Activated CD4-positive, CD25-positive, alpha-beta regulatory T cell (primary cell): ENCODE measurements at regions not wholly inside any gene's neighbourhood (a gene's known extent, or its start where the extent isn't known, plus 50 kb on each side); places are given as distances from the start of the nearest gene placed in this dataset.
"Not testable (repeated sequence)": the region's sequence is repeated elsewhere in the genome, so short reads cannot be mapped to it uniquely, and the experiment has no call there.

Experiments
- DNase-seq, 4 experiments: peaks; one replicate each; lab custom pipeline; 2025; lab: John Stamatoyannopoulos, UW

- not testable (repeated sequence) for DNase-seq
These were observed 915.2 kb downstream of the BRD1 start for GRCh38 chr22:48912356-48913066.

- not testable (repeated sequence) for DNase-seq
These were observed 916.0 kb downstream of the BRD1 start for GRCh38 chr22:48911647-48912046.

- DNase-seq: not testable (repeated sequence)
These were observed 916.6 kb downstream of the BRD1 start for GRCh38 chr22:48911067-48911466.

GRCh38 chr22:48908547-48908946 is 919.1 kb downstream of the BRD1 start:
- no peak for DNase-seq

GRCh38 chr22:48907591-48907990 is 920.1 kb downstream of the BRD1 start:
- no peak for DNase-seq

GRCh38 chr22:48906216-48906835 is 921.3 kb downstream of the BRD1 start:
- no peak for DNase-seq

GRCh38 chr22:48905206-48905975 is 922.3 kb downstream of the BRD1 start:
- no peak for DNase-seq

- no peak for DNase-seq
These were observed 924.6 kb downstream of the BRD1 start for GRCh38 chr22:48902983-48903650.

GRCh38 chr22:48902001-48902869 is 925.4 kb downstream of the BRD1 start:
- no peak for DNase-seq

- no peak for DNase-seq
These were observed 926.3 kb downstream of the BRD1 start for GRCh38 chr22:48901324-48901723.

- DNase-seq: no peak
These were observed 927.0 kb downstream of the BRD1 start for GRCh38 chr22:48900626-48901025.

- no peak for DNase-seq
These were observed 927.4 kb downstream of the BRD1 start for GRCh38 chr22:48900327-48900597.

GRCh38 chr22:48899523-48900326 is 927.9 kb downstream of the BRD1 start:
- no peak for DNase-seq

GRCh38 chr22:48898524-48899250 is 929.0 kb downstream of the BRD1 start:
- no peak for DNase-seq

- no peak for DNase-seq
These were observed 929.9 kb downstream of the BRD1 start for GRCh38 chr22:48897645-48898370.

GRCh38 chr22:48896766-48897644 is 930.7 kb downstream of the BRD1 start:
- DNase-seq: no peak

GRCh38 chr22:48895831-48896765 is 931.6 kb downstream of the BRD1 start:
- no peak for DNase-seq
